GM18502 (cell line): ENCODE measurements at regions not wholly inside any gene's neighbourhood (a gene's known extent, or its start where the extent isn't known, plus 50 kb on each side); places are given as distances from the start of the nearest gene placed in this dataset.

Source experiments
- ATAC-seq: cut with Tn5 transposase; IDR thresholded peaks from one replicate; pipeline ENCODE4 v1.9.1; 2021; ENCODE audit warnings: mild to moderate bottlenecking; ENCODE audit not compliant: unreplicated experiment, poor library complexity

- no peak for ATAC-seq
Observed at GRCh38 chr20:60941379-60941778, 310.7 kb upstream of the CDH4 start.

GRCh38 chr20:60947819-60948218 lies 304.2 kb upstream of the CDH4 start:
- ATAC-seq: no peak

DNA sequence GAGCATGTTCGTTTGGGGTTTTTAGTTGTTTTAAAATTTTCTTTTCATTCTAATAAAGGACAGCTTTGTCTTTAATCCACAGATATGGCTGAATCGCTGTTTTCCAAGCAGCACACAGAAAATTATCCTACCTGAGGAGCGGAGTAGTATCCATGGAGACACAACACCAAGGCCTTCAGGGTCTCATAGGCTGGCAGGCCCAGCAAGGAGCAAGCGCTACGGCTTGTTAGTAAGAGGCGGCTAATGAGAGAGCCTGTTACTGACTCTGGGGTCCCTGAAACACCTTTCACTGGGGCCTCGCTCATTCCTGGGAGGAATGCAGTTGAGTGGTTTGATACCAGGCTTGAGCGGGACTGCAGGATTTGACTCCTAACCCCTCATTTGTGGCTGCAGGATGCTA lies 303.8 kb upstream of the CDH4 start:
- ATAC-seq: no peak

DNA sequence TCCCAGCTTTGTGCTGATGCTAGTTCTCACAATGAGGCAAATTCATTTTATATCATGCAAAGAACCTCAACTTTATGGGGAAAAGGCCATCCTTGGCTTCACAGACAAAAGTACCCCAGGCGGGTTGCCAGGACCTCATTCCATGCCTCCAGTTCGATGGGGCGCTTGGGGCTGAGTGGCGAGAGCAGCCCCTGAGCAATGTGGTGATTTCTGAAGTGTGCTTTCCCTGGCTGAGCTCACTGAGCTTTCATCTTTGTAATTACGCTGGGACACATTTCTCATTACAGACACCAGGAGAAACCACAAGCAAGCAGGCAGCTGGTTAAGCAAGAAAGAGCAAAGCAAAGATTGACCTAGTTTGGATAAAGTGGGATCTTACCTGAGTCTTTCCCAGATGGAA lies 301.5 kb upstream of the CDH4 start:
- no peak for ATAC-seq

- no peak for ATAC-seq
Observed at GRCh38 chr20:60950974-60951373, 301.1 kb upstream of the CDH4 start.

- no peak for ATAC-seq
Observed at GRCh38 chr20:60952861-60953260, 299.2 kb upstream of the CDH4 start.

DNA sequence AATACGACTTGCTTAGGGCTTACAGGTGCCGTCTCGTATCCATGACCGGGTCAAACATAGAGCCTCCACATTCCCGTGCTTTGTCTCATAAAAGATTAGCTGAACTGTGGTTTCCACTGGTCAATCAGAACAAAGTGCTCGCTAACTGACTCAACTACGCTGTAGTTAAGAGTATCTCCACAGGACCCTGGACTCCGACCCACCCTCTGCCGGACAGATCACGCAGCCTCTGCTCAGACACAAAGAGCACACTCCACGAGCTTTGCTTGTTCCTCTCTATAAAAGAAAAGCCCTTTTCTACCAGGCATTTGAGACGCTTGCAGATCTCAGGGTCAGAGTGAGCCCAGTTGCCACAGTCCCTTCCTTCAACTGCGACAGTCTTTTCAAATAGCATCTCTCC lies 298.7 kb upstream of the CDH4 start:
- no peak for ATAC-seq

GRCh38 chr20:60955706-60956105 lies 296.4 kb upstream of the CDH4 start:
- ATAC-seq: no peak

DNA sequence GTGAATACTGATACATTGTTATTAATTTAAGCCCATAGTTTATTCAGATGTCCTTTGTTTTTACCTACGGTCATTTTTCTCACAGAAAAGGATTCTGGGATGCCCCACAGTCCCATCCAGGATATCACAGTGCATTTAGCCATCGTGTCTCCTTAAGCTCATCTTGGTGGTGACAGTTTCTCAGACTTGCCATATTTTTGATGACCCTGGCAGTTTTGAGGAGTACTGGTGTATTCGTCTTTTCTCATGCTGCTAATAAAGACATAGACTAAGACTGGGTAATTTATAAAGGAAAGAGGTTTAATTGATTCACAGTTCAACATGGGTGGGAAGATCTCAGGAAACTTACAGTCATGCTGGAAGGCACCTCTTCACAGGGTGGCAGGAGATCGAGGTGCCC lies 295.9 kb upstream of the CDH4 start:
- ATAC-seq: no peak

DNA sequence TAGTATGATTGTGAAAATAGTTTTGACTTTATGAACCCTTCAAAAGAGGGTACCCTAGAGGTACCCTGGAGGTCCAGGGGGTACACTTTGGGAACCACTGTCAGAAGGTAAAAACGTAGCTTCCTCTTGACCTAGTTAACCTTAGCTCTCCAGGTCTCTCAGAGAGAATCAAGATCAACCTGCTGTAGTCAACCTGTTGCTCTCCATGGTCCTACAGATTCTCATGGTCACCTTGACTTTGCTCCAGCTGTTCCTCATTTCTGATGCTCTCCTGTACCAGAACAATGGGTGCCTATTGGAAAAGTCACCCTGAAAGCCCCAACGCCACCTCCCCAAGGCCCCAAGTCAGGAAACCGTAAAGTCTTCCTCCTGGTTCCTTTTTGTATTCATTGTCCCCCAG lies 294.4 kb upstream of the CDH4 start:
- ATAC-seq: no peak

DNA sequence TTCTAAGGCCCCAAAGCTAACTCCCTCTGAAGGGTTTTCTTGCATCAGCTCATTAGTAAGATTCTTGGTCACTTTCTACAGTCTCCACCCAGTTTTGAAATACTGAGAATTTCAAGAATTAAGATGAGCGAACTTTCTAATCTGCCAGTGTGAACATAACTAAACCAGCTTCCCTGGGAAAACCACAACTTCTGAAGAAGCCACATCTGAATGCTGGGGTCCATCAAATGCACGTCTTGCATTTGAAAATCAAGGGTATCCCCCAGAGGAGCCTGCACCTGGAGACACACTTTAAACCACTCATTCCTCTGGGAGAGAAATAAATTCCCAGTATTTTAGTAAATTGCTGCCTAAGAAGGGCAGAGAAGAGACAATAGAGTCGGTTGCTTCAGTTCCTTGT lies 292.1 kb upstream of the CDH4 start:
- ATAC-seq: no peak

- ATAC-seq: no peak
Observed at GRCh38 chr20:60960500-60960899, 291.6 kb upstream of the CDH4 start.

DNA sequence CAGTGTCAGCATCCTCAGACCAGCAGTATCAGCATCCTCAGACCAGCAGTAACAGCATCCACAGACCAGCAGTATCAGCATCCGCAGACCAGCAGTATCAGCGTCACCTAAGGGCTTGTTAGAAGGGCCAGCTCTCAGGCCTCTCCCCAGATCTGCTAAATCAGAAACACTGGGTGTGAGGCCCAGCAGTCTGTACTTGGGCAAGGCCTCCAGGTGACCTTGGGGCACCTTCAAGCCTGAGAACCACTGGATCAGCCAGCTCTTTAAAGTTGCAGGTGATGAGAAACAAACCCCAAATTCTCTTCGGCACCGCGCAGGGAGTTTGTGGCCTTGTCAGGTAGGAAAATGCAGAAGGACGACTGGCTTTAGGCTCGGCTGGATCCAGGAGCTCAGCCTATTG lies 290.5 kb upstream of the CDH4 start:
- no peak for ATAC-seq

GRCh38 chr20:60962367-60963045 lies 289.6 kb upstream of the CDH4 start:
- no peak for ATAC-seq

DNA sequence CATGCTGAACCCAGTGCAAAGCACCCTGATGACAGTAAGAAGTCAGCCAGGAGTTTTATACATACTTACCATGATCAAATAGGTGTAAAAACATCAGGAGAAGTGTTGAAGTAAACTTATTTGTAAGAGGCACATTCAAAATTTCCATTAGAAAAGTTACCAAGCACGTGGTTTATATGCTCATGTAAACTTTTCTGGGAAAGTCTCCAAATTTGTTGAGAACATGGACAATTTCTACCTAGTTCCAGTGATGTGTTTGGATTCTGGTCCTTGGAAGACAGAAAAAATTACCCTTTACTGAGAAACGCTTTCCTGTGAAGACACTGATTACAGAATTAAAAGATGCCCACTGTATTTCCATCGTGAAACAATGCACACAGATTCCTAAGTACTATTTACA lies 288.9 kb upstream of the CDH4 start:
- no peak for ATAC-seq

GRCh38 chr20:60964911-60965310 lies 287.1 kb upstream of the CDH4 start:
- no peak for ATAC-seq

DNA sequence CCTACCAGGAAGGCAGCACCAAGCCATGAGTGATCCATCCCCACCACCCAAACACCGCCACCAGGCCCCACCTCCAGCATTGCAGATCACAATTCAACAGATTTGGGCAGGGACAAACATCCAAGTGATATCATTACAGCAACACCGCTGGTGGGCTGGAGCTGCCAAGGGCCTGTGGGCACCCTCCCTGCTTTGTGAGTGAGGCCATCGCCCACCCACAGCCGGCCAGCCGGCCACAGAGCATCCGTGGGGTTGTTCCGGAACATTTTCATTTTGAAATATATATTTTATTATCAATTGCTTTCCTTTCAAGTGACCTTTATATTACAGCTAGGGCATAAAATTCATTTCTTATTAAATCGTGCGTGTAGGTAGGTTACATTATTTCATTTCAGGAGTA lies 286.0 kb upstream of the CDH4 start:
- ATAC-seq: no peak

DNA sequence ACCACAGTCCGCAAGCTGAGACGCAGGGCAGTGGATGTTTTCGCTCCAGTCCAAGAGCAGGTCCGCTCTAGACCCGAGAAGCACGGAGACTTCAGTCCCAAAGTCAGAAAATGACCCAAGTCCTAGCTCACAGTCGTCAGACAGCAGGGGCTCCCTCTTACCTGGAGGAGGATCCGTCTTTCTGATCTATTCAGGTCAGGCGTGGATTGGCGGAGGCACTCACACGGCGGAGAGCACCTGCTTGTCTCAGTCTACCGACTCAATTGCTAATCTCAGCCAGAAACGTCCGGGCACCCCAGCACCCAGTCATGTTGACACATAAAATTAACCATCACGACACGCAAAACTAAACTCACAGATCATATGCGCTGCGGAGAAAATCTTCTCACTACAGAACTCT lies 285.3 kb upstream of the CDH4 start:
- no peak for ATAC-seq

GRCh38 chr20:60967431-60968316 lies 284.4 kb upstream of the CDH4 start:
- no peak for ATAC-seq

DNA sequence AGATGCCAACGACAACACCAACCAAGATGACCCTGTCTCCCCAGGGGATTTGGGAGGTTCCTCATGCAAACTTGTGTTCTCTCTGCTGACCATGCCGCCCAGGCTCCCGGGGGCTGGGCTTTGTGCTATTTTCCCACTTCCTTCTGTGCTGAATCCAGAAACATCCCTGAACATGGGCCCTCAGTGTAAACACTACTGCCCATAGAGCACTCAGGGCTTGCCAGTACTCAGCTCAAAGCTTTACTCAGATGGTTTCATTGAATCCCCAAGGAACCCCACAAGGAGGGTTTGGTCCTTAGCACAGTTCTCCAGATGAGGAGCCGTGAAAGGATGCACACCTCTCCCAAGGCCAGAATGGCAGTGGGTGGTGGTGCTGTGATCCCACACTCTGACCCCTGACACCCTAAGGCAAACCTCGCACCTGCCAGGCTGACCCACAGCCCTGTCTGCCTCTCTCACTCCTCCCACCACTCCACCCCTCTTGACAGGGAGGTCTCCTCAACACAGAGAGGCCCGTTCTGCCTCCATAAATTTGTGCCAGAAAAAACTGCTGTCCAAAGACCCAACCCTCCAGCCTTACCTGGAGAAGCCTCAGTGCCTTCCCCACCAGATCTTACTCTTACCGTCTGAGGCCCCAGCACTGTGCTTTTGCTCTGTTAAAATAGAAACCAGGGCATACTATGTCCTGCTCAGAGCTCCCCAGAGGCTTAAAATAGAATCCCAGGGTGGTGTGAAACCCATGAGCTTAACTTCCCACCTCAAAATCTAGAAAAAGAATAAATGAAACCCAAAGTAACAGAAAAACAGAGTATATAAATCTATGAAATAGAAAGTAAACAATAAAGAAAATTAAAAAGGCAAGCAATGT lies 283.0 kb upstream of the CDH4 start:
- ATAC-seq: no peak

DNA sequence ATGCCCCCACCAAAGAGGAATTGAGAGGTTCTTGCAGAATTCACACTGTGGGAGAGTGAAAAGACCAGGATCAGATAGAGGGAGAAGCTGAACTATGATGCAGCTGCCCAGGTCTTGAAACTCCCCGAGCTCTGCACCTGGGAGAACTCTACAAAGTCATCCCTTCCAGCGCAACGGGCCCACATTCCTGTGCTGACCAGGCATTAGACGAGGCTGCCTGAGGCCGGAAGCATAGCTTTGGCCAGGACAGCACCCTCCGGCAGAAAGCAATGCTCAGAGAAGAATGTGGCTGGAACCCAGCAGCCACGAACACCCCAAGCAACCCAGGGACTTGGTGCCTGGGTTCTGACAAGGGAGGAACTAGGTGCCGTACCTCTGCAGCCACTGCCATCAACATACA lies 281.5 kb upstream of the CDH4 start:
- ATAC-seq: no peak
